ENCODE measurements at regions not wholly inside any gene's neighbourhood (a gene's known extent, or its start where the extent isn't known, plus 50 kb on each side); places are given as distances from the start of the nearest gene placed in this dataset.
"Not testable (repeated sequence)": the region's sequence is repeated elsewhere in the genome, so short reads cannot be mapped to it uniquely, and the experiment has no call there.

- no peak overlapping the region for H3K27ac ChIP-seq (ENCODE audit: low read length)
- H3K27me3 ChIP-seq (ENCODE audit: low read length) = no peaks in the 10 kb centered on the region
- no peaks in the 10 kb centered on the region for H3K4me1 ChIP-seq (ENCODE audit: low read length)
- H3K36me3 ChIP-seq (ENCODE audit: insufficient read depth, low read length) = no peaks in the 10 kb centered on the region
- no peak overlapping the region for H3K9ac ChIP-seq (ENCODE audit: low read length)
- no peak for DNase-seq
- no peaks in the 10 kb centered on the region for H3K9me2 ChIP-seq (replicated peaks; ENCODE audit: insufficient read depth, low read length)
- H2AFZ ChIP-seq (ENCODE audit: low read length) = no peak overlapping the region
- no peaks in the 10 kb centered on the region for H3K79me2 ChIP-seq (ENCODE audit: low read length)
- H3K4me3 ChIP-seq (ENCODE audit: low read length) = no peak overlapping the region
- peaks cover 27% of the 10 kb centered on the region for H3K9me3 ChIP-seq (ENCODE audit: low read length)
- H4K20me1 ChIP-seq (ENCODE audit: insufficient read depth, low read depth, low read length) = no peaks in the 10 kb centered on the region
- no peak overlapping the region for H3K4me2 ChIP-seq (ENCODE audit: low read depth, low read length, poor library complexity, severe bottlenecking)
Measured at GRCh38 chr12:83527810-83528209, 841.1 kb downstream of the TMTC2 start.

GRCh38 chr12:83515306-83516026 lies 828.8 kb downstream of the TMTC2 start:
- no peaks in the 10 kb centered on the region for H3K27me3 ChIP-seq (ENCODE audit: low read length)
- H3K27ac ChIP-seq (ENCODE audit: low read length) = no peak overlapping the region
- H3K9ac ChIP-seq (ENCODE audit: low read length) = no peak overlapping the region
- H3K4me1 ChIP-seq (ENCODE audit: low read length) = no peaks in the 10 kb centered on the region
- H3K79me2 ChIP-seq (ENCODE audit: low read length) = no peaks in the 10 kb centered on the region
- H3K4me3 ChIP-seq (ENCODE audit: low read length) = no peak overlapping the region
- DNase-seq = no peak
- H3K4me2 ChIP-seq (ENCODE audit: low read depth, low read length, poor library complexity, severe bottlenecking) = no peak overlapping the region
- H4K20me1 ChIP-seq (ENCODE audit: insufficient read depth, low read depth, low read length) = no peaks in the 10 kb centered on the region
- no peaks in the 10 kb centered on the region for H3K9me2 ChIP-seq (replicated peaks; ENCODE audit: insufficient read depth, low read length)
- no peaks in the 10 kb centered on the region for H3K36me3 ChIP-seq (ENCODE audit: insufficient read depth, low read length)
- H3K9me3 ChIP-seq (ENCODE audit: low read length) = peaks cover 20% of the 10 kb centered on the region
- H2AFZ ChIP-seq (ENCODE audit: low read length) = no peak overlapping the region

- peaks cover 16% of the 10 kb centered on the region for H3K9me3 ChIP-seq (ENCODE audit: low read length)
- no peak overlapping the region for H3K4me2 ChIP-seq (ENCODE audit: low read depth, low read length, poor library complexity, severe bottlenecking)
- H2AFZ ChIP-seq (ENCODE audit: low read length) = no peak overlapping the region
- H3K4me1 ChIP-seq (ENCODE audit: low read length) = no peaks in the 10 kb centered on the region
- no peaks in the 10 kb centered on the region for H3K79me2 ChIP-seq (ENCODE audit: low read length)
- H3K36me3 ChIP-seq (ENCODE audit: insufficient read depth, low read length) = no peaks in the 10 kb centered on the region
- no peak overlapping the region for H3K27ac ChIP-seq (ENCODE audit: low read length)
- H3K4me3 ChIP-seq (ENCODE audit: low read length) = no peak overlapping the region
- no peak for DNase-seq
- no peaks in the 10 kb centered on the region for H3K9me2 ChIP-seq (replicated peaks; ENCODE audit: insufficient read depth, low read length)
- H4K20me1 ChIP-seq (ENCODE audit: insufficient read depth, low read depth, low read length) = no peaks in the 10 kb centered on the region
- no peak overlapping the region for H3K9ac ChIP-seq (ENCODE audit: low read length)
- no peaks in the 10 kb centered on the region for H3K27me3 ChIP-seq (ENCODE audit: low read length)
Measured at GRCh38 chr12:83514372-83514771, 827.7 kb downstream of the TMTC2 start.

GRCh38 chr12:83506841-83507240 lies 820.1 kb downstream of the TMTC2 start:
- H3K27ac ChIP-seq (ENCODE audit: low read length) = no peak overlapping the region
- H3K9ac ChIP-seq (ENCODE audit: low read length) = no peak overlapping the region
- no peak overlapping the region for H3K4me3 ChIP-seq (ENCODE audit: low read length)
- no peak overlapping the region for H2AFZ ChIP-seq (ENCODE audit: low read length)
- no peak for DNase-seq
- no peaks in the 10 kb centered on the region for H3K27me3 ChIP-seq (ENCODE audit: low read length)
- no peaks in the 10 kb centered on the region for H3K4me1 ChIP-seq (ENCODE audit: low read length)
- no peaks in the 10 kb centered on the region for H3K36me3 ChIP-seq (ENCODE audit: insufficient read depth, low read length)
- H4K20me1 ChIP-seq (ENCODE audit: insufficient read depth, low read depth, low read length) = no peaks in the 10 kb centered on the region
- no peak overlapping the region for H3K4me2 ChIP-seq (ENCODE audit: low read depth, low read length, poor library complexity, severe bottlenecking)
- H3K9me2 ChIP-seq (replicated peaks; ENCODE audit: insufficient read depth, low read length) = no peaks in the 10 kb centered on the region
- 0 out of 2 replicates have a peak, but pooled peaks cover under 1% of the 10 kb centered on the region for H3K9me3 ChIP-seq (ENCODE audit: low read length)
- H3K79me2 ChIP-seq (ENCODE audit: low read length) = no peaks in the 10 kb centered on the region

- Histone ChIP-seq H3K27me3 (ENCODE audit: low read length) (no peaks in the 10 kb centered on the region), H3K9ac (ENCODE audit: low read length) (no peak overlapping the region), H3K36me3 (ENCODE audit: insufficient read depth, low read length) (no peaks in the 10 kb centered on the region), H3K4me3 (ENCODE audit: low read length) (no peak overlapping the region), H3K9me3 (ENCODE audit: low read length) (no peaks in the 10 kb centered on the region), H3K4me2 (ENCODE audit: low read depth, low read length, poor library complexity, severe bottlenecking) (no peak overlapping the region), H4K20me1 (ENCODE audit: insufficient read depth, low read depth, low read length) (no peaks in the 10 kb centered on the region), H3K9me2 (replicated peaks; ENCODE audit: insufficient read depth, low read length) (no peaks in the 10 kb centered on the region), H3K27ac (ENCODE audit: low read length) (no peak overlapping the region), H3K79me2 (ENCODE audit: low read length) (no peaks in the 10 kb centered on the region), H3K4me1 (ENCODE audit: low read length) (no peaks in the 10 kb centered on the region), H2AFZ (ENCODE audit: low read length) (no peak overlapping the region)
- DNase-seq = no peak
Measured at GRCh38 chr12:83505586-83505985, 818.9 kb downstream of the TMTC2 start.

GRCh38 chr12:83499894-83500293 lies 813.2 kb downstream of the TMTC2 start:
- H3K4me2 ChIP-seq (ENCODE audit: low read depth, low read length, poor library complexity, severe bottlenecking); H4K20me1 ChIP-seq (ENCODE audit: insufficient read depth, low read depth, low read length); DNase-seq; H3K9me2 ChIP-seq (replicated peaks; ENCODE audit: insufficient read depth, low read length); H3K27me3 ChIP-seq (ENCODE audit: low read length); H3K9ac ChIP-seq (ENCODE audit: low read length); H3K27ac ChIP-seq (ENCODE audit: low read length); H3K36me3 ChIP-seq (ENCODE audit: insufficient read depth, low read length); H2AFZ ChIP-seq (ENCODE audit: low read length); H3K4me3 ChIP-seq (ENCODE audit: low read length); H3K79me2 ChIP-seq (ENCODE audit: low read length); H3K4me1 ChIP-seq (ENCODE audit: low read length): not testable (repeated sequence)
- peaks cover 12% of the 10 kb centered on the region; the same call in 1 of the 2 replicates for H3K9me3 ChIP-seq (ENCODE audit: low read length)

GRCh38 chr12:83477696-83478095 lies 791.0 kb downstream of the TMTC2 start:
- no peak overlapping the region for H3K9ac ChIP-seq (ENCODE audit: low read length)
- no peak overlapping the region for H3K27ac ChIP-seq (ENCODE audit: low read length)
- DNase-seq = no peak

GRCh38 chr12:83476695-83477690 lies 790.3 kb downstream of the TMTC2 start:
- H3K4me2 ChIP-seq (ENCODE audit: low read depth, low read length, poor library complexity, severe bottlenecking) = no peak overlapping the region
- H3K4me1 ChIP-seq (ENCODE audit: low read length) = no peaks in the 10 kb centered on the region
- no peaks in the 10 kb centered on the region for H4K20me1 ChIP-seq (ENCODE audit: insufficient read depth, low read depth, low read length)
- no peak overlapping the region for H3K4me3 ChIP-seq (ENCODE audit: low read length)
- no peaks in the 10 kb centered on the region for H3K9me2 ChIP-seq (replicated peaks; ENCODE audit: insufficient read depth, low read length)
- H3K9me3 ChIP-seq (ENCODE audit: low read length) = peaks cover 29% of the 10 kb centered on the region
- H3K9ac ChIP-seq (ENCODE audit: low read length) = no peak overlapping the region
- DNase-seq = no peak
- H3K79me2 ChIP-seq (ENCODE audit: low read length) = no peaks in the 10 kb centered on the region
- no peak overlapping the region for H2AFZ ChIP-seq (ENCODE audit: low read length)
- no peak overlapping the region for H3K27ac ChIP-seq (ENCODE audit: low read length)
- H3K36me3 ChIP-seq (ENCODE audit: insufficient read depth, low read length) = no peaks in the 10 kb centered on the region
- H3K27me3 ChIP-seq (ENCODE audit: low read length) = no peaks in the 10 kb centered on the region

More at GRCh38 chr12:83477696-83478095, 791.0 kb downstream of the TMTC2 start:
- Histone ChIP-seq H3K27me3 (ENCODE audit: low read length) (no peaks in the 10 kb centered on the region), H4K20me1 (ENCODE audit: insufficient read depth, low read depth, low read length) (no peaks in the 10 kb centered on the region), H3K4me2 (ENCODE audit: low read depth, low read length, poor library complexity, severe bottlenecking) (no peak overlapping the region), H3K9me3 (ENCODE audit: low read length) (peaks cover 25% of the 10 kb centered on the region), H3K4me3 (ENCODE audit: low read length) (no peak overlapping the region), H3K4me1 (ENCODE audit: low read length) (no peaks in the 10 kb centered on the region), H2AFZ (ENCODE audit: low read length) (no peak overlapping the region), H3K36me3 (ENCODE audit: insufficient read depth, low read length) (no peaks in the 10 kb centered on the region), H3K79me2 (ENCODE audit: low read length) (no peaks in the 10 kb centered on the region), H3K9me2 (replicated peaks; ENCODE audit: insufficient read depth, low read length) (no peaks in the 10 kb centered on the region)
